ENCODE measurements at regions not wholly inside any gene's neighbourhood (a gene's known extent, or its start where the extent isn't known, plus 50 kb on each side); places are given as distances from the start of the nearest gene placed in this dataset.

DNA sequence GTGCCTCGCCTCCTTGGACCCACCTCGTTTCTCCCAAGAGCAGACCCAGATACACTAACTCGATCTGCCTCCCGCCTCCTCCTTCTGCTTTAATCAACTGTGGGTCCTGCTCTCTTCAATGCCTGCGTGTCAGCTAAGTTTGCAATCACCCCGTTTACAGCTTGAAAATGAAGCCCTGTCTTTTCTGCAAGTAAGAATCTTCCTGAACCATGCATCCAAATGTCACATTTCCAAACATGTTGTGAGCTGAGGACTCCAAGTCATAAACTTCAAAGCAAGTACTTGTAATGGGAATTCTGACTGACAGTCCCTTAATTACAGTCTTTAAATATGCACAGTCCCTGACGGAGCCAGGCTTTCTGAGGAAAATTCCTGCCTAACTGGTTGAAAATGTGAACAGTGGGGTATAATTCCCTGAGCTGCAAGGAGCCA is 154.9 kb upstream of the UQCRFS1 start:
- DNase-seq (ENCODE audit: low read depth): no peak
- no peak overlapping the region for H2AFZ ChIP-seq (ENCODE audit: low read depth, low read length)
- H3K4me3 ChIP-seq (ENCODE audit: insufficient read depth, low read depth, low read length): no peak overlapping the region
- Mint-ChIP-seq H3K4me3 (ENCODE audit: unreplicated experiment) (no peak overlapping the region), H3K4me1 (ENCODE audit: low read depth, unreplicated experiment) (no peaks in the 10 kb centered on the region), H3K27ac (ENCODE audit: unreplicated experiment) (no peak overlapping the region), H3K9me3 (ENCODE audit: unreplicated experiment) (peaks cover 1% of the 10 kb centered on the region), H3K27me3 (ENCODE audit: low read depth, unreplicated experiment) (peaks cover 43% of the 10 kb centered on the region), H3K36me3 (ENCODE audit: low read depth, unreplicated experiment) (no peaks in the 10 kb centered on the region)
- H4K20me1 ChIP-seq (ENCODE audit: insufficient read depth, low read length): no peaks in the 10 kb centered on the region
- no peak for FAIRE-seq
- no peak overlapping the region for H3K4me2 ChIP-seq (ENCODE audit: low read length)
- TF ChIP-seq CTCF (IDR thresholded peaks at IDR 0.05; ENCODE audit: insufficient read depth, low read depth, low read length) (no peak), EZH2 (IDR thresholded peaks at IDR 0.05; ENCODE audit: insufficient read depth, low read length) (no peak)
- peaks cover 4% of the 10 kb centered on the region for H3K9me3 ChIP-seq (ENCODE audit: insufficient read depth, low read depth, low read length)
- no peaks in the 10 kb centered on the region for H3K36me3 ChIP-seq (ENCODE audit: insufficient read depth, low read length)
- no peaks in the 10 kb centered on the region for H3K79me2 ChIP-seq (ENCODE audit: insufficient read depth, low read length)
- no peaks in the 10 kb centered on the region for H3K27me3 ChIP-seq (ENCODE audit: insufficient read depth, low read length)
- H3K9ac ChIP-seq (ENCODE audit: low read length): no peak overlapping the region
- no peak overlapping the region for H3K27ac ChIP-seq (ENCODE audit: low read depth, low read length)
- no peaks in the 10 kb centered on the region for H3K4me1 ChIP-seq (ENCODE audit: insufficient read depth, low read length)

DNA sequence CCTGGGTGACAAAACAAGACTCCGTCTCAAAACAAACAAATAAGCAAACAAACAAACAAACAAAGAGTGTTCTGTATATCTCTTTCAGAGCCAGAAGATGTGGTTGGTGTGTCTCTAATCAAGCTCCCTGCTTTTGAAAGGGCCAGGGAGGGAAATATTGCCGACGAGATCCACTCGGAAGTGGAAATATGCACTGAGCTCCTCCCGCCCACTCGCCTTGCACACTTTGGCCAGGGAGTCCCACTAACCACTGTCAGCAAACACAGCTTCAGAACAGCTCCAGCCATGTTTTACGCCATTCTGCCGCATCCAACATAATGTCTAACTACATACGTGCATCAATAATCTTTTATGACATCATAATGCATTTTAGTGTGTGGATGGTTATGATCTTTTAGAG is 155.5 kb upstream of the VSTM2B start:
- Histone ChIP-seq H3K36me3 (ENCODE audit: insufficient read depth, low read length) (no peaks in the 10 kb centered on the region), H3K79me2 (ENCODE audit: insufficient read depth, low read length) (no peaks in the 10 kb centered on the region), H3K4me2 (ENCODE audit: low read length) (no peak overlapping the region), H3K9ac (ENCODE audit: low read length) (no peak overlapping the region), H3K27me3 (ENCODE audit: insufficient read depth, low read length) (no peaks in the 10 kb centered on the region), H3K4me1 (ENCODE audit: insufficient read depth, low read length) (no peaks in the 10 kb centered on the region), H3K27ac (ENCODE audit: low read depth, low read length) (no peak overlapping the region), H4K20me1 (ENCODE audit: insufficient read depth, low read length) (no peaks in the 10 kb centered on the region), H2AFZ (ENCODE audit: low read depth, low read length) (no peak overlapping the region), H3K4me3 (ENCODE audit: insufficient read depth, low read depth, low read length) (no peak overlapping the region), H3K9me3 (ENCODE audit: insufficient read depth, low read depth, low read length) (peaks cover 4% of the 10 kb centered on the region)
- no peak for TF ChIP-seq EZH2 (IDR thresholded peaks at IDR 0.05; ENCODE audit: insufficient read depth, low read length)
- no peak for TF ChIP-seq CTCF (IDR thresholded peaks at IDR 0.05; ENCODE audit: insufficient read depth, low read depth, low read length)
- peaks cover 39% of the 10 kb centered on the region for H3K27me3 Mint-ChIP-seq (ENCODE audit: low read depth, unreplicated experiment)
- no peak overlapping the region for H3K27ac Mint-ChIP-seq (ENCODE audit: unreplicated experiment)
- DNase-seq (ENCODE audit: low read depth) (no peak), FAIRE-seq (no peak)
- no peak overlapping the region for H3K4me3 Mint-ChIP-seq (ENCODE audit: unreplicated experiment)
- no peaks in the 10 kb centered on the region for H3K4me1 Mint-ChIP-seq (ENCODE audit: low read depth, unreplicated experiment)
- H3K36me3 Mint-ChIP-seq (ENCODE audit: low read depth, unreplicated experiment): no peaks in the 10 kb centered on the region
- H3K9me3 Mint-ChIP-seq (ENCODE audit: unreplicated experiment): peaks cover 1% of the 10 kb centered on the region

GRCh38 chr19:29371251-29372090 is 154.3 kb upstream of the VSTM2B start:
- Histone ChIP-seq H3K4me2 (ENCODE audit: low read length) (no peak overlapping the region), H3K9me3 (ENCODE audit: insufficient read depth, low read depth, low read length) (peaks cover 4% of the 10 kb centered on the region)

More at GRCh38 chr19:29371251-29372090, 154.3 kb upstream of the VSTM2B start:
- TF ChIP-seq CTCF (IDR thresholded peaks at IDR 0.05; ENCODE audit: insufficient read depth, low read depth, low read length) (no peak), EZH2 (IDR thresholded peaks at IDR 0.05; ENCODE audit: insufficient read depth, low read length) (no peak)
- DNase-seq (ENCODE audit: low read depth) (no peak), FAIRE-seq (no peak)
- H3K9me3 Mint-ChIP-seq (ENCODE audit: unreplicated experiment): peaks cover under 1% of the 10 kb centered on the region
- Histone ChIP-seq H3K79me2 (ENCODE audit: insufficient read depth, low read length) (no peaks in the 10 kb centered on the region), H4K20me1 (ENCODE audit: insufficient read depth, low read length) (no peaks in the 10 kb centered on the region), H3K27me3 (ENCODE audit: insufficient read depth, low read length) (no peaks in the 10 kb centered on the region), H3K4me3 (ENCODE audit: insufficient read depth, low read depth, low read length) (no peak overlapping the region), H3K4me1 (ENCODE audit: insufficient read depth, low read length) (no peaks in the 10 kb centered on the region), H3K9ac (ENCODE audit: low read length) (no peak overlapping the region), H3K27ac (ENCODE audit: low read depth, low read length) (no peak overlapping the region), H3K36me3 (ENCODE audit: insufficient read depth, low read length) (no peaks in the 10 kb centered on the region), H2AFZ (ENCODE audit: low read depth, low read length) (no peak overlapping the region)
- peaks cover 35% of the 10 kb centered on the region for H3K27me3 Mint-ChIP-seq (ENCODE audit: low read depth, unreplicated experiment)
- no peaks in the 10 kb centered on the region for H3K36me3 Mint-ChIP-seq (ENCODE audit: low read depth, unreplicated experiment)
- H3K27ac Mint-ChIP-seq (ENCODE audit: unreplicated experiment): no peak overlapping the region
- no peaks in the 10 kb centered on the region for H3K4me1 Mint-ChIP-seq (ENCODE audit: low read depth, unreplicated experiment)
- no peak overlapping the region for H3K4me3 Mint-ChIP-seq (ENCODE audit: unreplicated experiment)

Measured in astrocyte (in vitro differentiated cells and primary cell).